SK-N-SH treated with all-trans-retinoic acid at 6 μM for 48 hours (cell line): ENCODE measurements at regions not wholly inside any gene's neighbourhood (a gene's known extent, or its start where the extent isn't known, plus 50 kb on each side); places are given as distances from the start of the nearest gene placed in this dataset.

Experiments used
- ATAC-seq: fragments of 200-7000 bp; cut with Tn5 transposase; 3 replicates; pipeline ENCODE4 v1.9.1; 2020; ENCODE audit warnings: mild to moderate bottlenecking, moderate library complexity
- ARNTL ChIP-seq: fragments of 450-650 bp; formaldehyde crosslinking; IDR thresholded peaks from 2 replicates; pipeline ENCODE4 v1.5.0; 2020; ENCODE audit warnings: low read depth, mild to moderate bottlenecking, moderate library complexity, borderline replicate concordance
- BACH2 ChIP-seq: fragments of 250-450 bp; sonication (Bioruptor Pico); IDR thresholded peaks from 2 replicates; pipeline ENCODE4 v1.9.0; 2021; ENCODE audit warnings: mild to moderate bottlenecking, borderline replicate concordance
- CREB5 ChIP-seq: fragments of 250-450 bp; sonication (Bioruptor Pico); IDR thresholded peaks from 2 replicates; pipeline ENCODE4 v1.5.1; 2020; ENCODE audit warnings: low read depth, mild to moderate bottlenecking, moderate library complexity
- CSDC2 ChIP-seq: fragments of 250-450 bp; sonication (Bioruptor Pico); IDR thresholded peaks from 2 replicates; pipeline ENCODE4 v1.5.0; 2020; ENCODE audit warnings: mild to moderate bottlenecking, moderate library complexity
- ESRRG ChIP-seq: fragments of 250-450 bp; sonication (Bioruptor Pico); IDR thresholded peaks from 2 replicates; pipeline ENCODE4 v1.6.1; 2021; ENCODE audit warnings: mild to moderate bottlenecking
- GLIS3 ChIP-seq: fragments of 250-450 bp; sonication (Bioruptor Pico); IDR thresholded peaks from 2 replicates; pipeline ENCODE4 v1.5.0; 2020; ENCODE audit warnings: mild to moderate bottlenecking, moderate library complexity
- OSR1 ChIP-seq: fragments of 250-450 bp; sonication (Bioruptor Pico); IDR thresholded peaks from 2 replicates; pipeline ENCODE4 v1.8.0; 2022; ENCODE audit warnings: moderate library complexity, mild to moderate bottlenecking, inconsistent platforms
- PATZ1 ChIP-seq: fragments of 250-450 bp; sonication (Bioruptor Pico); IDR thresholded peaks from 2 replicates; pipeline ENCODE4 v1.8.0; 2020; ENCODE audit warnings: mild to moderate bottlenecking, moderate library complexity, borderline replicate concordance
- POU6F1 ChIP-seq: fragments of 250-450 bp; sonication (Bioruptor Pico); IDR thresholded peaks from 2 replicates; pipeline ENCODE4 v1.8.0; 2021; ENCODE audit warnings: low read depth, mild to moderate bottlenecking, moderate library complexity, borderline replicate concordance
- PPARA ChIP-seq: fragments of 250-450 bp; sonication (Bioruptor Pico); IDR thresholded peaks from 2 replicates; pipeline ENCODE4 v1.5.0; 2020; ENCODE audit warnings: mild to moderate bottlenecking, borderline replicate concordance
- RARB ChIP-seq: fragments of 250-450 bp; sonication (Bioruptor Pico); IDR thresholded peaks from 2 replicates; pipeline ENCODE4 v1.8.0; 2021; ENCODE audit warnings: mild to moderate bottlenecking, moderate library complexity
- SNAI2 ChIP-seq: fragments of 250-450 bp; sonication (Bioruptor Pico); IDR thresholded peaks from 2 replicates; pipeline ENCODE4 v1.5.0; 2020; ENCODE audit warnings: mild to moderate bottlenecking, moderate library complexity
- TCF4 ChIP-seq: fragments of 250-450 bp; sonication (Bioruptor Pico); IDR thresholded peaks from 2 replicates; pipeline ENCODE4 v1.8.0; 2021; ENCODE audit warnings: mild to moderate bottlenecking, moderate library complexity, borderline replicate concordance
- TOX ChIP-seq: fragments of 250-450 bp; sonication (Bioruptor Pico); IDR thresholded peaks from 2 replicates; pipeline ENCODE4 v1.8.0; 2021; ENCODE audit warnings: mild to moderate bottlenecking, moderate library complexity, borderline replicate concordance
- TSHZ2 ChIP-seq: fragments of 250-450 bp; sonication (Bioruptor Pico); IDR thresholded peaks from 2 replicates; pipeline ENCODE4 v1.5.0; 2020; ENCODE audit warnings: mild to moderate bottlenecking, moderate library complexity
- ZC3H10 ChIP-seq: fragments of 250-450 bp; sonication (Bioruptor Pico); IDR thresholded peaks from 2 replicates; pipeline ENCODE4 v1.5.1; 2021; ENCODE audit warnings: mild to moderate bottlenecking, moderate library complexity
- ZFP3 ChIP-seq: fragments of 250-450 bp; sonication (Bioruptor Pico); IDR thresholded peaks from 2 replicates; pipeline ENCODE4 v1.5.0; 2020; ENCODE audit warnings: mild to moderate bottlenecking, moderate library complexity
- ZFP30 ChIP-seq: fragments of 450-650 bp; formaldehyde crosslinking; IDR thresholded peaks from 2 replicates; pipeline ENCODE4 v1.5.0; 2022; ENCODE audit warnings: mild to moderate bottlenecking, moderate library complexity
- ZNF565 ChIP-seq: fragments of 450-650 bp; formaldehyde crosslinking; conservative IDR thresholded peaks from 2 replicates; pipeline ENCODE4 v1.5.0; 2020; ENCODE audit warnings: low read depth, mild to moderate bottlenecking, moderate library complexity
- ZNF70 ChIP-seq: fragments of 450-650 bp; formaldehyde crosslinking; IDR thresholded peaks from 2 replicates; pipeline ENCODE4 v1.5.0; 2020; ENCODE audit warnings: mild to moderate bottlenecking, moderate library complexity
- ZNF8 ChIP-seq: fragments of 450-650 bp; formaldehyde crosslinking; IDR thresholded peaks from 2 replicates; pipeline ENCODE4 v1.5.0; 2020; ENCODE audit warnings: mild to moderate bottlenecking, moderate library complexity

GRCh38 chr4:188691811-188692210 lies 552.6 kb downstream of the TRIML1 start:
- peak; percentile 40; the same call in 2 of the 3 replicates for ATAC-seq
- TF ChIP-seq ZNF8 (CRISPR knock-in tag) (no peak), ZNF70 (CRISPR knock-in tag) (no peak), TSHZ2 (no peak), CREB5 (no peak), TCF4 (CRISPR knock-in tag) (no peak), ZC3H10 (CRISPR knock-in tag) (no peak), CSDC2 (CRISPR knock-in tag) (no peak), ZNF565 (CRISPR knock-in tag) (no peak), PPARA (CRISPR knock-in tag) (no peak), ZFP3 (CRISPR knock-in tag) (no peak), ZFP30 (CRISPR knock-in tag) (no peak), ARNTL (CRISPR knock-in tag) (no peak), OSR1 (no peak), TOX (CRISPR knock-in tag) (no peak), SNAI2 (CRISPR knock-in tag) (no peak), ESRRG (CRISPR knock-in tag) (no peak)

GRCh38 chr4:188695261-188695660 lies 556.0 kb downstream of the TRIML1 start:
- ATAC-seq = no peak

GRCh38 chr4:188697243-188697642 lies 558.0 kb downstream of the TRIML1 start:
- ATAC-seq = no peak
- TF ChIP-seq ESRRG (CRISPR knock-in tag) (no peak), OSR1 (no peak), TOX (CRISPR knock-in tag) (no peak), ZNF70 (CRISPR knock-in tag) (no peak), ZC3H10 (CRISPR knock-in tag) (no peak), ZNF565 (CRISPR knock-in tag) (no peak), BACH2 (CRISPR knock-in tag) (no peak), SNAI2 (CRISPR knock-in tag) (no peak), ARNTL (CRISPR knock-in tag) (no peak), GLIS3 (no peak), ZFP3 (CRISPR knock-in tag) (no peak), RARB (CRISPR knock-in tag) (no peak), PPARA (CRISPR knock-in tag) (no peak), CSDC2 (CRISPR knock-in tag) (no peak), ZNF8 (CRISPR knock-in tag) (no peak), ZFP30 (CRISPR knock-in tag) (no peak)

More at GRCh38 chr4:188695261-188695660, 556.0 kb downstream of the TRIML1 start:
- TF ChIP-seq BACH2 (CRISPR knock-in tag) (no peak), ZNF70 (CRISPR knock-in tag) (no peak), GLIS3 (no peak), POU6F1 (CRISPR knock-in tag) (no peak), ZFP30 (CRISPR knock-in tag) (no peak), RARB (CRISPR knock-in tag) (no peak), OSR1 (no peak), PATZ1 (CRISPR knock-in tag) (no peak), ZNF8 (CRISPR knock-in tag) (no peak), ZFP3 (CRISPR knock-in tag) (no peak)
